CD4-positive, alpha-beta T cell (primary cell): ENCODE measurements at regions not wholly inside any gene's neighbourhood (a gene's known extent, or its start where the extent isn't known, plus 50 kb on each side); places are given as distances from the start of the nearest gene placed in this dataset.

Experiments
- ATAC-seq: fragments of 200-7000 bp; cut with Tn5 transposase; one replicate; pipeline ENCODE4 v1.10.0; 2022; ENCODE audit warnings: mild to moderate bottlenecking; ENCODE audit not compliant: poor library complexity
- CTCF ChIA-PET: fragments of 350-600 bp; sonication (Branson Sonifier 250); formaldehyde crosslinking; loops from one replicate; lab custom pipeline; 2021; ENCODE audit warnings: antibody characterized with exemption, inconsistent platforms; lab: Charles Lee
- POLR2A ChIA-PET: fragments of 350-600 bp; sonication (Branson Sonifier 250); formaldehyde crosslinking; loops from one replicate; lab custom pipeline; 2021; ENCODE audit warnings: antibody characterized with exemption, inconsistent platforms; lab: Charles Lee
- DNase-seq, 14 experiments: peaks; one replicate each; pipeline ENCODE4 v3.0.0-alpha.2; 2013 to 2020; ENCODE audit warnings: mixed read lengths in 2 of 14
- H3K27ac ChIP-seq, 2 donors: one replicate each; pipeline versions ENCODE4 v1.5.1 to v1.7.0; 2013; ENCODE audit warnings: low read length in 2 of 2, low read depth in 1 of 2, mild to moderate bottlenecking in 1 of 2
- H3K27me3 ChIP-seq, 2 experiments: 1 replicate in 1 of 2; 2 replicates in 1 of 2; pipeline versions ENCODE4 v1.6.1 to v1.7.0; 2013; ENCODE audit warnings: low read length in 2 of 2, control low read depth in 1 of 2, mild to moderate bottlenecking in 1 of 2, moderate library complexity in 1 of 2; ENCODE audit not compliant: insufficient read depth in 2 of 2, control insufficient read depth in 1 of 2
- H3K36me3 ChIP-seq: one replicate; pipeline ENCODE4 v1.6.1; 2013; ENCODE audit warnings: low read length, control low read depth; ENCODE audit not compliant: insufficient read depth
- H3K4me1 ChIP-seq: one replicate; pipeline ENCODE4 v1.6.1; 2013; ENCODE audit warnings: low read length, control low read depth; ENCODE audit not compliant: insufficient read depth
- H3K4me3 ChIP-seq: one replicate; pipeline ENCODE4 v1.5.1; 2013; ENCODE audit warnings: mild to moderate bottlenecking, low read length, moderate library complexity
- H3K9me3 ChIP-seq, 2 experiments: 1 replicate in 1 of 2; 2 replicates in 1 of 2; pipeline versions ENCODE4 v1.6.1 to v1.7.0; 2013; ENCODE audit warnings: low read length in 2 of 2, mild to moderate bottlenecking in 2 of 2, control low read depth in 1 of 2, moderate library complexity in 1 of 2; ENCODE audit not compliant: control insufficient read depth in 1 of 2, insufficient read depth in 1 of 2
- H3K27ac Mint-ChIP-seq: one replicate; pipeline ENCODE4 v1.8.0; 2020; ENCODE audit warnings: mixed read lengths
- H3K27me3 Mint-ChIP-seq: one replicate; pipeline ENCODE4 v1.8.0; 2021; ENCODE audit warnings: mixed read lengths
- H3K36me3 Mint-ChIP-seq: one replicate; pipeline ENCODE4 v1.8.0; 2021; ENCODE audit warnings: low read depth, mixed read lengths
- H3K4me1 Mint-ChIP-seq: one replicate; pipeline ENCODE4 v1.8.0; 2021; ENCODE audit warnings: low read depth, mixed read lengths
- H3K4me3 Mint-ChIP-seq: one replicate; pipeline ENCODE4 v1.8.0; 2020; ENCODE audit warnings: mild to moderate bottlenecking, mixed read lengths
- H3K9me3 Mint-ChIP-seq: one replicate; pipeline ENCODE4 v1.8.0; 2020; ENCODE audit warnings: mixed read lengths
- intact Hi-C, 2 experiments: fragments of 100-400 bp; cut with DNase I in 1 of 2; cut with micrococcal nuclease in 1 of 2; formaldehyde crosslinking; loops; one replicate each; pipeline versions ENCODE4 v1.15.1 to v1.9.0; 2023 to 2025; cut with DNase I, micrococcal nuclease
- TF ChIP-seq, protein P1 (sequence below): fragments of 200-600 bp; IDR thresholded peaks from one replicate; pipeline ENCODE4 v1.8.0; 2022; ENCODE audit warnings: antibody characterized with exemption, mild to moderate bottlenecking

DNA sequence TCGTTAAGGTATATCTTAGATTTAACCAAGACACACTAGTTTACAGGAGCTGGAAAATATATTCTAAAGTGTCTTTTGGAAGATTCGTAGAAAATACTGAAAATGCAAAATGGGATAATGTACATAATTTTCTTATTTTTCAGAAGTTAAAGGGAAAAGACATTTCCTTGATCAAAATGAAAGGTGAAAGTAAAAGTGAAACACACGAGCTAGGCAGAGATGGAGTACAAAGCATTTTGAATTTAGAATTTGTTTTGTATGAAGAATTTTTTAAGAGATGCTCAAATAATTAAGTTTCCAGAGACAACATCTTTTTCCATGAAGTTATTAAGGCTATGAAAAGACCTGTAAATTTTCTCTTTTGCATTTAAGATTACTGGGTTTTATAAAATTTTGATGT is 2192.6 kb upstream of the AGA start:
- no peak overlapping the region for H3K4me3 Mint-ChIP-seq
- no peak overlapping the region for H3K27ac Mint-ChIP-seq
- no peaks in the 10 kb centered on the region for H3K27me3 Mint-ChIP-seq
- H3K36me3 Mint-ChIP-seq = no peaks in the 10 kb centered on the region
- no peak for ATAC-seq
- H3K4me1 Mint-ChIP-seq = no peaks in the 10 kb centered on the region
- H3K9me3 ChIP-seq = no peaks in the 10 kb centered on the region
- TF ChIP-seq, protein P1, sequence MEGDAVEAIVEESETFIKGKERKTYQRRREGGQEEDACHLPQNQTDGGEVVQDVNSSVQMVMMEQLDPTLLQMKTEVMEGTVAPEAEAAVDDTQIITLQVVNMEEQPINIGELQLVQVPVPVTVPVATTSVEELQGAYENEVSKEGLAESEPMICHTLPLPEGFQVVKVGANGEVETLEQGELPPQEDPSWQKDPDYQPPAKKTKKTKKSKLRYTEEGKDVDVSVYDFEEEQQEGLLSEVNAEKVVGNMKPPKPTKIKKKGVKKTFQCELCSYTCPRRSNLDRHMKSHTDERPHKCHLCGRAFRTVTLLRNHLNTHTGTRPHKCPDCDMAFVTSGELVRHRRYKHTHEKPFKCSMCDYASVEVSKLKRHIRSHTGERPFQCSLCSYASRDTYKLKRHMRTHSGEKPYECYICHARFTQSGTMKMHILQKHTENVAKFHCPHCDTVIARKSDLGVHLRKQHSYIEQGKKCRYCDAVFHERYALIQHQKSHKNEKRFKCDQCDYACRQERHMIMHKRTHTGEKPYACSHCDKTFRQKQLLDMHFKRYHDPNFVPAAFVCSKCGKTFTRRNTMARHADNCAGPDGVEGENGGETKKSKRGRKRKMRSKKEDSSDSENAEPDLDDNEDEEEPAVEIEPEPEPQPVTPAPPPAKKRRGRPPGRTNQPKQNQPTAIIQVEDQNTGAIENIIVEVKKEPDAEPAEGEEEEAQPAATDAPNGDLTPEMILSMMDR = no peak
- POLR2A ChIA-PET = no interaction called here
- DNase-seq = no peak
- no peak overlapping the region for H3K4me3 ChIP-seq
- H3K27ac ChIP-seq = no peak overlapping the region
- CTCF ChIA-PET = no interaction called here
- no peaks in the 10 kb centered on the region for H3K27me3 ChIP-seq
- H3K36me3 ChIP-seq = no peaks in the 10 kb centered on the region
- H3K4me1 ChIP-seq = no peaks in the 10 kb centered on the region
- intact Hi-C loops = no loop called here
- peaks cover 2% of the 10 kb centered on the region for H3K9me3 Mint-ChIP-seq

DNA sequence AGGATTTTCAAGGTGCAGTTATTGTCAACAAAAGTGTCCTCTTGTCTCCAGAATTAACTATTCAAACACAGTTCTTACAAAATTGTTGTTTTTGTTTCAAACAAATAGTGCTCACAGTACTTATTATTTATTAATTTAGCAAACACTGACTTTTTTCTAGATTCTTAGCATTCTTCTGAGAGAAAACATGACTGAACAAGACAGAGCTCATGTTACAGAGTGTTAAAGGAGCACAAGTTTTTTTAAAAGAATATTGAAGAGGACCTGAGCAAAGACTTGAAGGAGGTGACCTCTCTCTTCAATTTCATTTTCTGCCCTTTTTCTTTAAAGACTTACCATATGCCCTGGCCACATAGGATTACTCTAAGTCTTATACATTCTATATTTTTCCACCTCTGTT is 2220.3 kb upstream of the AGA start:
- no peaks in the 10 kb centered on the region for H3K27me3 ChIP-seq
- ATAC-seq (no peak), DNase-seq (no peak)
- Mint-ChIP-seq H3K36me3 (no peaks in the 10 kb centered on the region), H3K27ac (no peak overlapping the region), H3K27me3 (no peaks in the 10 kb centered on the region), H3K9me3 (peaks cover 12% of the 10 kb centered on the region), H3K4me3 (no peak overlapping the region), H3K4me1 (no peaks in the 10 kb centered on the region)
- H3K9me3 ChIP-seq = peaks cover 3 to 26% of the 10 kb centered on the region in 2 experiments
- intact Hi-C loops = no loop called here
- POLR2A ChIA-PET = no interaction called here
- CTCF ChIA-PET = no interaction called here
- H3K36me3 ChIP-seq = no peaks in the 10 kb centered on the region
- no peak overlapping the region for H3K27ac ChIP-seq
- TF ChIP-seq, protein P1 = no peak
- H3K4me3 ChIP-seq = no peak overlapping the region
- no peaks in the 10 kb centered on the region for H3K4me1 ChIP-seq

DNA sequence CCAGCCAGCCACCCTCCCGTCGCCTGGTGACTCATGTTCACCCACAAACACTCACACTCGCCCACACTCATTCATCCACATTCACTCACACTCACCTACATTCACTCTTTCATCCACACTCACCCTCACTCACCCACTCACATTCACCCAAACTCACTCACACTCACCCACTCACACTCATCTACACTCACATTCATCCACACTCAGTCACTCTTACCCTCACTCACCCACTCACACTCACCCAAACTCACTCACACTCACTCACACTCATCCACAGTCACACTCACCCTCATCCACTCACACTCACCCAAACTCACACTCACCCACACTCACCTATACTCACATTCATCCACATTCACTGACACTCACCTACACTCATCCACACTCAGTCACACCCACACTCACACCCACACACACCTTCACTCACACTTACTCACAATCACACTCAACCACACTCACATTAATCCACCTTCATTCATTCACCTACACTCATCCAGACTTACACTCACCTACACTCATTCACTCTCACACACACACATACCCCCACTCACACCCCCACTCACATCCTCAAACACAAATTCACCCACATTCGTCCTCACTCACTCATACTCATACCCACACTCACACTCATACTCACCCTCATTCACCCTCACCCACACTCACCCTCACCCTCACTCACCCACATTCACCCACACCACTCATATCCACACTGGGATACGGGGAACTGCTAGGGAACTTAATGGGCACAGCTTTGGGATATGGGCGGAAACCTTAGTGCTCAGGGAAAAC is 2221.6 kb upstream of the AGA start:
- Mint-ChIP-seq H3K9me3 (peaks cover 12% of the 10 kb centered on the region), H3K36me3 (no peaks in the 10 kb centered on the region), H3K27ac (no peak overlapping the region), H3K27me3 (no peaks in the 10 kb centered on the region), H3K4me3 (no peak overlapping the region), H3K4me1 (no peaks in the 10 kb centered on the region)
- no peaks in the 10 kb centered on the region for H3K27me3 ChIP-seq
- H3K9me3 ChIP-seq = peaks cover 3 to 26% of the 10 kb centered on the region in 2 experiments
- H3K27ac ChIP-seq = no peak overlapping the region
- ChIA-PET POLR2A (no interaction called here), CTCF (no interaction called here)
- H3K4me3 ChIP-seq = no peak overlapping the region
- DNase-seq (no peak), ATAC-seq (no peak)
- H3K36me3 ChIP-seq = no peaks in the 10 kb centered on the region
- TF ChIP-seq, protein P1 = no peak
- no peaks in the 10 kb centered on the region for H3K4me1 ChIP-seq
- intact Hi-C loops = no loop called here
